TTC549 (cell line): ENCODE measurements at regions not wholly inside any gene's neighbourhood (a gene's known extent, or its start where the extent isn't known, plus 50 kb on each side); places are given as distances from the start of the nearest gene placed in this dataset.

Experiments
- FAIRE-seq: peaks from 2 replicates; lab custom pipeline; 2012; peaks lifted over from hg19 to GRCh38; lab: Jason Lieb, UNC

DNA sequence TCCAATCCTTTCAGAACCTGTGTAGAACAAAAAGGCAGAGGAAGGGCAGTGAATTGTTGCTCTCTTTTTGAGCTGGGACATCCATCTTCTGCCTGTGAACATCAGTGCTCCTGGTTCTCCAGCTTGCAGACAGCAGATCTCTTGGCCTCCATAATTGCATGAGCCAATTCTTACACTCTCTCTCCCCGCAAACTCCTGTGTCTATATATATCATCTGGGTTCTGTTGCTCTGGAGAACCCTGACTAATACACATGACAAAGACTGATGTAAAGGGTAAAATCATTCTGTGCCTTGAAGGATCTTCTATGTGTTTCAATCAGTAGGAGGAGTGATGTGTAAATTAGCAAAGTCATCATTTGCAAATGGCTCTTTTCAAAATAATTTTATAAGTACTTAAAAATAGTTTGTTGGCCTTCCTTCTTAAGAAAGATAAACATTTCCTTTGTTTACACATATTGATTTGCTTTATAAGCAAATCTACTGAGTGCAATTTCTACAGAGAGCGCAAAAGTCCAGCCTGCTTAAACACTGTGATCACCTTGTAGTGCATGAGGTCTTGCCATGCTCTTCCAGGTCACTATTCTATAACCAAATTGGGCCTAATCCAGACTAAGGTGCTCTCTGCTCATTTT is 154.9 kb upstream of the ANKRD28 start:
- FAIRE-seq, result no peak

DNA sequence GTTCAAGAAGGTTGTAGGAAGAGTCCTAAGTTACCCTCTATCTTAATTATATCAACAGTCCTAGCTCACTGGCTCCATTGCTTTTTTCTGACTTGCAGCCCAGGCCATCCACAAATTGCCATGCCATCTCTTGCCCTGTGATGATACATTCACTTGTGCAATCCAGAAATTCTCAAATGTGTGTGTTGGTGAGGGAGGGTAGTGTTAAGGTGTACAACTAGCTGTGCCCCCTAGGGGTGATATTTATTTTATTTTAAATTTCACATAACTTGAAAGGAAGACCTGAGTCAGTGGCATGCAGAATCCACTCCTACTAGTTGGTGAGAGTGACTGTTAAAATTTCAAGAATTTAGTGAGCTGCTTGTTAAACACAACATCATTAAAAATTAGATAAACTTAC is 156.1 kb upstream of the ANKRD28 start:
- no peak for FAIRE-seq

DNA sequence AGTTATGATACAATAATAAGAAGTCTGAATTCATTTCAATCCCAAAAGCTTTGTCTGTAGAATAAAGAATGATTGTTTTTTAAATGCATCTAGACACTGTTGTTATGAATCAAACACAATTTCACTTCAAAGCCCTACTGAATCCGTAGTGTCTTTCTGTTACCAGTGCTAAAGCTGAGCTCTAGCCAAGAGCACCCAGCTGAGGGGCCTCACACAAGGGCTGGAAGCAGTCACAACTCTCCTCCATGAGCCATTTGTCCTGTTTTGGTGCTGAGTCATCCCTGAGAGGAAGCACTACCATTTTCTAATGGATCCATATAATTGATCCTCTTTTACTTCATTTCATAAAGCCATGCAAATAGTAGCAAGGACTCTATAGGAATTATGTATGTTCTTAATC is 158.2 kb upstream of the ANKRD28 start:
- FAIRE-seq, result no peak

DNA sequence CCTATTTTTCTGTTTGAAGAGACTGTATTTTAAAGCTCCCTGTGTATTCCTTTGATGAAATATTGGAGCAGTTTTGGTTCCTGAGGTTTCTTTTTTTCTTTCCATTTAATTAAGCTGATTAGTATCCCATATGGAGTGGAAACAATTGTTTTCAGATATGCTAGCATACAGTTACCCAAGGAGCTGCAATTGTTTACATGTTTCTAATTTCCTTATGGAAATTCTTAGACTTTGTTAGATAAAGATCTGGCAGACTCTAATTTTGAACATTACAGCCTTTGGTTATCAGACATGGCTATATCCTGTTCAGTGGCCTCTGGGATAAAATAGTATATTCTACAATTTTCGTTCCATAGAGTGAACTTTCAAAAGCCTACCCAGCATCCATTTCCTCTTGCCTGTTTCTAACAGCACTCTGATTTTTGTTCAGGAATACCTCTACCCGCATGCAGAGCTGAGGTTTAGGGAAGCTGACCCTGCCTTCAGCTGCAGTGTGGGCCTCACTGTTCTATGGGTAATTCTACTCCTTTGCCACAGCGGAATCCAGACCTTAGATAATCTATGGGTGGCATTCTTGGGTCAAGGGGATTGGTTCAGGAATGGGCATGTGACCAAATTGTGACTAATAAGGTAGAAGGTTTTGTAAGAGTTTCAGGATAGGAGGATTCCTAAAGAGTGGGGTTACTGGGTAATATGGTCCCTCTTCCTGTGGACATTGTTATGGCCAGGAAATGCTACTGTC is 161.1 kb upstream of the ANKRD28 start:
- FAIRE-seq, result no peak

DNA sequence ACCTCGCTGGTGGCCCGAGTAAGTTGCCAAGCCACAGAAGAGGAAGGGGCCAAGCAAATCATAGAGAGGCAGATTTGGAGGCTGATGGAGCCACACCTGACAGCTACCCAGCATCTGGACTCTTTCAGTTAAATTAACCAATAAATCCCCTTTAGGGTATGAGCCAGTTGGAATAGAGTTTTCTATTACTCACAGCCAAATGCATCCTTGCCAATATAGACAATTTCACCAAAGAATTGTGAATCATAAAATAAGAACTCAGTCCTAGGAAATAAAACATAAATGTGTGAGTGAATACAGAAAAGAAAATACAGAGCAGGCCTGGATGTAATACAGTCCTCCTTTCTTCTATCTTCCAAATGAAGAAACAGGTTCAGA is 161.6 kb upstream of the ANKRD28 start:
- no peak for FAIRE-seq

DNA sequence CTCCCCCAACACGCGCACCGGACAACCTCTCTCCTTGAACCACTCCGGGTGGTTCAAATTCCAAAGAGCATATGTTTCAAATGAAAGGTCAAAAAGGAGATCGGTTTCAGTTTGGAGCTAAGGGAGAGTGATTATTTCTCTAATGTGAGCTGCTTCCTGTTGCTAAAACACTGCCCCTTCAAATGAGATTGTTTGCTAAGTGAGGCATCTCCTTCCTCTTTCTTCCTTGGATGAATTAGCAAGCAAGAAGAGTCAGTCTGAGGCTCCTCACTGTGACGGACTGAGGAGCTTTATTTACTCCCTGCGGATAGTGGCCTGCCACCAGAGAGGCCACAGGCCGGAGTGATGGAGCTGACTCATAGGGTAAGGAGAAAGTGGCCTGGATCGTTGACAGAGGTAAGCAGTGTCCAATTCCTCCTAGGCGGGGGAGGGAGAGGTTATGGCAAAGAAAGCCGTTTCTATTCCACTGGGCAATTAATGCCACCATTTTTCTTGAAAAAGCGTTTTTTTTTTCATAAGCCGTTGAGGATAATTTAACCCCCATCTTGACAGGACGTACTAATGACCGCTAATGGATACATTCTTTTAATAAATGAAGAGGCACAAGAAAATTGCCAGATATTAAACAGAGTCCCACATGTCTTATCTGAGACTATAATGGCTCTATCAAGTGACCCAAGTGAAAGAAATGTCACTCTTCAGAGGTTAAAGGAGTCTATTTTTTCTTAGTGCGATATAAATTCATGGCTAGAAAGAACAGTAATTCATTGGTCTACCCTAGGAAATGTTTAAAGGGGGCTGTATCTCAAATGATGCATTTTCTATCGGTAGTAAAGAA is 167.0 kb upstream of the ANKRD28 start:
- no peak for FAIRE-seq

DNA sequence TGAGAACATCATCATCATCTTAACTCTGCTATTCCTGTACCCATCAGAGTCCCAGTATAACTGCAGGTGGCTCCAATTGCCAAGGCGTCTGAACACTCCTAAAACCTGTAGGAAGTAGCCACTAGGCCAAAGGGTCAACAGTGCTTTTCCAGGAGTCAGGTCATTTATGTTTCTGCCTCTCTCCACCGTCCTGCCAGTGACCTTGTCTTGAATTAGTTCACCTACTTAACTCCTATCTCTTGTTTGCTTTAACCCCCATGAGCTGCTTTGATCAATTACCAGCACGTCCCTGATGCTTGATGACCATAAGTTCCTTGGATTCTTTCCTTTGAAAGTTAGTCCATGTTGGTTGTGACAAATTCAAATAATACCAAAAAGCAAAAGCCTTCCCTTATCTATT is 169.8 kb upstream of the ANKRD28 start:
- no peak for FAIRE-seq

DNA sequence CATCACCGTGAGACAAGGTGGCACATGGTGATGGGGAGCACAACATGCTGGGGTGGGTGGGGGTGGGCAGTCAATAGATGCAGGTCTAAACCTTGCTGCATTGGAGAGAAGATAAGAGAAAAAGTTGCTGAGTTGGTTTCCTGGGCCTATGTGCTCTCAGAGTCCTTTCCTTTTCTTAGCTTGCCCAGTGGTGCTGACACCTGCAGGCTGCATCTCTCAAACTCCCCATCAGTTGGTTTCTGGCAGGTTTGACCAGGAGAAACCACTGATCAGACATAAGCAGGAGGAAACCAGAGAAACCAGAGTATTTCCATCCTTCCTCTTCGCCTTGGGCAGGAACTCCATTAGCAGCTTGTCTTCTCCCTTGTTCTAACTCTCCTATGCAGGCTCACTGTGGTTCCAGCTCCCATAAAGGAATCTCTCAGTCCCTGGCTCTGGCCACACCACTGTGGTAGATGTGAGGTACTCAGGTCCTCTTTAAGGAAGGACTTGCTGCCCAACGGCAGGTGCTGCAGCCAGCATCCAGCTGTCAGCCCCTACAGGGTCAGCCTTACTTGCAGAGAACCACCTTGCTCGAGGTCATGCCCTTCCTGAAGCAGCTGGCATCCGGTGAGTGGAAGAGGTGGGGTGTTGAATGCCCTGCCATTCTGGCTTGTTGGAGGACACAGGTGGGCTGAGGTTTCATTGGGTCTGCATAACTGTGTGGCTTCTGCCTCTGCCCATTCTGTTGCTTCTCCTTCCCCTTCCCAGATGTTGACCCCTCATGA is 172.3 kb upstream of the ANKRD28 start:
- FAIRE-seq, result no peak

DNA sequence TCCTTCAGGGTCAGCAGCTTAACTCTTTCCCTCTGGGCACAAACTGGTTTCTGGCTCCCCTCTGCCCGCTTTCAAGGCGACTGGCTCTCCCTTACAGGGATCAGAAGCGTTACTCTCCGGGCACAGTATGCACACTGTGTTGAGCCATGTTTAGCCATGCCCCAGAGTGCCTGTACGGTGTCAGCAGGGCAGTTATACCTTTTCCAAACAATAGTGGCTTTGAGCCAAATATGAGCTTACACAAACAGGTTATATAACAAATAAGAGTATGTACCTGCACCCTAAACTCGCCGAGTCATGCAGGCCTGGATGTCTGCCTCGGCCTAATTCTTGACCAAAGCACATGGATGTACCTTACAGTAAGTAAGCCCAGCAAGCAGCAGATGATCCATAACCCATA is 175.6 kb upstream of the ANKRD28 start:
- no peak for FAIRE-seq

DNA sequence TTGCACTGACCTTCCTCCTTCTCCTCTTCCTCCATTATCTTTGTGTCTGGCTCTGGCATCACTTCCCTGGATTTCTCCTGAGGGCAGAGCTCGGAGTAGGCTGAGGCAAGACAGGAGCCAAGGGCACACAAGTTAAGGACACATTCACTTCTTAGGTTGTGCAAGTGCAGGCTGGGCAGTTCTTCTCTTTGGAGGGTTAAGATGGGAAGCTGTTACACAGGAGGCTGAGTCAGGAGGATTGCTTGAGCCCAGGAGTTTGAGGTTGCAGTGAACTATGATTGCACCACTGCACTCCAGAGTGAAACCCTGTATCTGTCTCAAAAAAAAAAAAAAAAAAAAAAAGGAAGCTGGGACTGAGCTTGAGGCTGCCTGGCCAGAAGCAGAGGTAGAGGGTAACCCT is 176.2 kb upstream of the ANKRD28 start:
- no peak for FAIRE-seq

DNA sequence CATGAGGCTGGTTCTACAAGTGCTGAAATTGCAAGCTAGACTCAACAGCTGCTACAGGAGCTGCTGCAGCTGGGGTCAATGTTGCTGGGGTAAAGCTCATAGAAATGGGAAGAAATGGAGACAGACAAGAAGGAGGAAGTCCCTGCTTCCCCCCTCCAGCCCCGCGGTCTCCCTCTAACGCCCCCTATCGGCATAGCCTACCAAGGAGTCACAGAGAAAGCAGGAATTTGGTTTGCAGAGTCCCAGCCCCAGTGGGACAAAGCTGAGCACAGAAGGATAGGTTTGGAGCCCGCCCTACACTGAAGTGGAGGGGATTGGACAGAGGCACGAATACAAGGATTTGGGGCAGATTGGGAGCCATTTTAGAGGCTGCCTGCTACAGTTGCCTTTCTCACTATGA is 176.9 kb upstream of the ANKRD28 start:
- FAIRE-seq, result no peak

DNA sequence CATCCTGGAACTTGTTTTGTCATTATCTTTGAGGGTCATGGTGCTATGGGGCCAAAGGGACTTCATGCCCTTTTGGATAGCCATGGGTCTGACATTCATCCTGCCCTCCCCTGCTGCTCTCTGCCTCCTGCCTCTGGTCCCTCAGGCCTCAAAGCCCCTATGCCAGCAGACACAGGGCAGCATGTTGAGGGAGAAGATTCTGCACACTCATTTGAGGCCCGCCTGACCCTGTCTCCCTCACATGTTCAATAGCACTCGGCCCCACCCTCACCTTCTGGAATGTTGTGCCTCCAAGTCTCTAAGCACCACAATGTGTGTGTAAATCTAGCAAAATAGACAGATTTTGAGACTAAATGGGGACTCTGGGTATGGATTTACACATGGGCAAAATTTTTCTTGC is 178.7 kb upstream of the ANKRD28 start:
- no peak for FAIRE-seq

DNA sequence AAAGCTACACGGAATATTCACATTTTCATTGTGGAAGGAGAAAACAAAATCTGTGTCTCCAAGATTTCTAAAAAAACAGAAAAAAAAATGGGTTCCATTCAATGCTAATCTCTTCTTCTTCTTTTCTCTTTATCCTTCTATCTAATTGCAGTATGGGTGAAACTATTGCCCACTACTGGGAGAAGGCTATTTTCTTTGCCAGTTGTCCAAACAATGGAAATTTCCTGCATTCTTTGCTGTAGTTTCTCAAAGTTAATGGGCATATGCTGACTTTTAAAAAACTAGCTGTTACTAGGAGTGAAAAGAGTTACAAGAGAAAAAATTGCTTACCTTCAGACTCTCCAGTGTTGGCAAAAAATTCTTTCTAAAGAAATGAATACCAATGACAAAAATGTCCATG is 179.3 kb upstream of the ANKRD28 start:
- FAIRE-seq, result no peak

DNA sequence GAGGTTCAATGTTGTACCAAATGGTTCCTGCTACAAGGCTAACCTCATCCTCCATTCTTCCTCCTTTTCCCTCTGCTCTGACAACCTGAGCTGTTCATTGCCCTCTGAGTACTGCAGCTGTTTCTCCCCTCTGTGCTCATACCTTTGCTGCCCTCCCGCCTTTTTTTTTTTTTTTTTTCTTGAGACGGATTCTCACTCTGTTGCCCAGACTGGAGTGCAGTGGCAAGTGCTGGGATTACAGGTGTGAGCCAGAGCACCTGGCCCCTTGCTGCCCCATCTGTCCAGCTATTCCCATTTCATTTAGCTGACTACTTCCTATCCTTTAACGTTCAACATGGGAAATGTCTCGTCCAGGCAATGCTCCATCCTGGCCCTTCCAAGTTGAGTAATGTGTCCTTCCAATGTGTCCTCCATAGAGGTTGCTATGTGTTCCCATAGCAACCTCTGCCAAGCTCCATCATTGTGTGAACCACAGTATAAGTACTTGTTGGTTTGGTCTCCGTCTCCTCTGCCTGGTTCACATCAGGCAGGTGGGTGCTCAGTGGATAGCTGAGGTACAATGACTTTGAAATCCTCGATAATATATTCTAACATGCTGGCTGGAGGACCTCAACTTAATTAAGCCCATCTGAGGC is 179.9 kb upstream of the ANKRD28 start:
- FAIRE-seq, result no peak

DNA sequence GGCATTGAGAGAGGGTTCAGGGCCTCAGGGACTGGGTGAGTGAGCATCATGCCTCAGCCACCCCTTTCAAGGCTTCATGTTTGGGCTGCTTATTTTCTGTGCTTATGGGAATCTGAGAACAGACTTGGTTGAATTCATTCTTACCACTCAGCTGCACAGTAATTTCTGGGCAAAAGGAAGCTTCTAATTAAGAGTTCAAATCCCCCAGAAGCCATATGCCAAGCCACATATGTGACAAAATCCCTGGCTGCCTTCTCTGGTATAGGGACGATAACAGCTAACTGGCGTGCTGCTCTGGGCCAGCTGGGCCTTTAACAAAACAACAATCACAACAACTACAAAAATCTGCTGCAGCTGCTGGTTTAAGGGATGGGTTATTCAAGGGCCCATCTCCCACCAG is 181.0 kb upstream of the ANKRD28 start:
- FAIRE-seq, result no peak

DNA sequence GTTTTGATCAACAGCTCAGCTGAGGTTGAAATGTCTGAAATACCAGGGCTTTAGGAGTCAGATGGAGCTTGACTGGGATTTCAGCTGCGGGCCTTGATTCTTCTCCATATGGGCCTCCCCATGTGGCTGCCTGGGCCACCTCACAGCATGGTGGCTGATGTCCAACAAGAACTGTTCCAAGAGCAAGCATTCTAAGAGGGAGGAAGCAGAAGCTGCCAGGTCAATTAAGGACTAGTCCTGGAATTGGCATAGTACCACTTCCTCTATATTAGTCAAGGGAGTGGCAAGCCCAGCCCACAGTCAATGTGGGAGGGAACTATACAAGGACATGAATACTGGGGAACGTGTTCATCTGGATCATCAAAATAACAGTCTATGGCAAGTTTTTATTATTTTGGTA is 181.7 kb upstream of the ANKRD28 start:
- no peak for FAIRE-seq

DNA sequence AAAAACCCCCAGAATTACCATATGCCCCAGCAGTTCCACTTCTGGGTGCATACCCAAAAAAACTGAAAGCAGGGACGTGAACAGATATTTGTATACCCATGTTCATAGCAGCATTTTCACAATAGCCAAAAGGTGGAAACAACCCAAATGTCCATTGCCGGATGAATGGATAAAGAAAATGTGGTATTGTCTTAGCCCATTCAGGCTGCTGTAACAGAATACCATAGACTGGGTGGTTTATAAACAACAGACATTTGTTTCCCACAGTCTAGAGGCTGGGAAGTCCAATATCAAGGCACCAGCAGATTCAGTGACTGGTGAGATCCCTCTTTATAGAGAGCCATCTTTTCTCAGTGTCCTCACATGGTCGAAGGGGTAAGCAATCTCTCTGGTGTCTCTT is 182.1 kb upstream of the ANKRD28 start:
- FAIRE-seq, result no peak

DNA sequence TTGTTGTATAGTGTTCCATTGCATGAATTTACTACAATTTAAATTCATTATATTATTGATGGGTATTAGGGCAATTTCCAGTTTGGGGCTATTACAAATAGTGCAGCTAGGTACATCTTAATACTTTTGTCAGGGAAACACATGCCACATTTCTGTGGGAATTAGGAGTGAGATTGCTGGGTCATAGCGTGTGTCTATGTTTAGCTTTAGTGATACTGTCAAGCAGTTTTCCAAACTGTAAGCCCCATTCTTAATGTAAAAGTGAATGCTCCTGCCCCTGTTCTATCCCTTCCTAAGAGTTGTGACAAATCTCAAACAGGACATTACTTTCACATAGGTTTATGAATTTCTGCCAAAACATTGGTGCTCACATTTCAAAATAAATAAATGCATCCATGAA is 184.5 kb upstream of the ANKRD28 start:
- FAIRE-seq, result no peak

DNA sequence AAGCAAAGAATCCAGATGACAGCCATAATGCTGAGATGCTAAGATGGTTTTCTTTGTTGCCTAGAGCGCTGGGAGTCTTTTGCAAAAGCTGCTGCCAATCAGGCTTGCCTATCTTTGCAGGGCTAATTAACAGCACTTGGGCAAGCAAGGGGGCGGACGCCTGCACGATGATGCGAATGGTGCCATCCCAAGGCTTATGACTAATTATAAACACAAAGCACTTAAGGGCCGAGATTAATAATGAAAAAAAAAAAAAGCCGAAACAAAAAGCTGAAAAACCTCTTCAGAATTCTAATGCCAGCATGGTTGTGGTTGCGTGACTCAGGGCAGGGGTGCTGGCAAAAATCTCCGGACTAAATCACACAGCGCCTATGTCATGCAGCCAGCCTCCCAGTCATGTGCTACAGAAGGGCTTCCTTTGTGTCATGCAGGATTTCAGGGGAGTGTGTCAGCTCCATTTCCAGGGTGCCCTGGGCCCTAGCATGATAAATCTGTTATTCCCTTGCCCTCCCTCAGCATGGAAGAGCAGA is 185.0 kb upstream of the ANKRD28 start:
- FAIRE-seq, result no peak

DNA sequence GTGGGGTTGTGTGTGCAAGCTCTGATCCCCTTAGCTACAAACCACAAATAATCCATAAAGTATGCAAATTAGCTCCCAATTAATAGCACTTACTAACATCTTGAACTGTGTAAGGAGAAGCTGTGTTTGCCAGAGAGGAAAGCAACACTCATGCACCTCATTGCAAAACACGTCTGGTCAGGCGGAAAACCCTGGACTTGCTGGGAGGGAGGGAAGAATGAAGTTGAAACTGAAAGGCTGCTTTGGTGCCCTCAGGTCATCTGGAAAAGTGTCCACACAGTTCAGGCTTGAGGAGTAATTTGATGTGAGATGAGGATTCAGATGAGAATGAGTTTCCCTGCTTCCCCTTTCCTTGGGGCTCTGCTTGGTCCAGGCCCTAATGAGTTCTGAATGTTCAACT is 185.5 kb upstream of the ANKRD28 start:
- FAIRE-seq, result no peak

DNA sequence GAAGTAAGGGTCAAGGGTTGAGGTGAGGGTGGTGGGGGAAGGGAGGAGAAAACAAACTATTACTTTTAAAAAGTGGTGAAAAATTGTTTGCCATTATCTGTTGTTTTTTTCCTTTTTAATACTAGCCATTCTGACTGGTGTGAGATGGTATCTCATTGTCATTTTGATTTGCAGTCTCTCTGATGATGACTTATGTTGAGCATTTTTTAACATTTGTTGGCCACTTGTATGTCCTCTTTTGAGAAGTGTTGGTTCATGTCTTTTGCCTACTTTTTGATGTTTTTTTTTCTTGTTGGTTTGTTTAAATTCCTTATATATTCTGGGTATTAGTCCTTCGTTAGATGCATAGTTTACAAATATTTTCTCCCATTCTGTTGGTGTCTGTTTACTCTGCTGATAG is 185.9 kb upstream of the ANKRD28 start:
- FAIRE-seq, result no peak

DNA sequence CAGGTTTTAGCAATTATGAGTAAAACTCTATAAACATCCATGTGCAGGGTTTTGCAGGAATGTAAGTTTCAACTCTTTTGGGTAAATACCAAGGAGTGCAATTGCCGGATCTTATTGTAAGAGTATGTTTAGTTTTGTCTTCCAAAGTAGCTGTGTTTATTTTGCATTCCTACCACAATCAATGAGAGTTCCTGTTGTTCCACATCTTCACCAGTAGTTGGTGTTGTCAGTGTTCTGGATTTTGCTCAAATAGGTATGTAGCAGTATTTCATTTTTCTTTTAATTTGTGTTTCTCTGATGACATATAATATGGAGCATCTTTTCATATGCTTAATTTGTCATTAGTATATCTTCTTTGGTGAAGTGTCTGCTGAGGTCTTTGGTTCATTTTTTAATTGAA is 185.1 kb upstream of the GALNT15 start:
- no peak for FAIRE-seq
